Thyroid gland (tissue), 4 donors: ENCODE measurements at regions not wholly inside any gene's neighbourhood (a gene's known extent, or its start where the extent isn't known, plus 50 kb on each side); places are given as distances from the start of the nearest gene placed in this dataset.

Experiments used
- POLR2A ChIP-seq, 2 donors: fragments of 450-650 bp; IDR thresholded peaks; one replicate each; pipeline ENCODE4 v1.6.1; 2017; ENCODE audit warnings: antibody characterized with exemption in 2 of 2, mild to moderate bottlenecking in 2 of 2, moderate library complexity in 1 of 2
- TF ChIP-seq, protein P1 (sequence below), 6 experiments: fragments of 200-600 bp in 3 of 6; fragments of 450-650 bp in 3 of 6; sonication (generic) in 3 of 6; IDR thresholded peaks; one replicate each; pipeline ENCODE4 v1.5.1; 2016 to 2019; ENCODE audit warnings: antibody characterized with exemption in 6 of 6, mild to moderate bottlenecking in 2 of 6, inconsistent platforms in 1 of 6, moderate library complexity in 1 of 6

DNA sequence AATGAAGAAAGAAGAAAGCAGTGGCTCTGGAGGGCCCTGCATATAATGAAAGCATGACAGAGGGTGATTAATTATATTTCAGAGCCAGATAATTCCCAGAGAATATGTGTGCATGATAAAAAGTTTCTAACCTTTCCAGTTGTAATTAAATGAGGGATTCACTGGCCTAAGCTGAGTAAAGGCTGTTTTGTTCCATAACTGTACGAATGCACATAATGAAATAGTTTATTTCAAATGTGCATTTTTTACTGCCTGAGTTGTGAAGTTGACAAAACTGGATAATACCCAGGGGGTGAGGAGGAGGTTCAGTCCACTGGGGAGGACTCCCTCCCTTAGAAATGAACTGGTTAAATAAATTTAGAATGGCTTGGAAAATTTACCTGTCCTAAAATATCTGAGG lies 616.4 kb downstream of the TAFA4 start:
- TF ChIP-seq, protein P1, sequence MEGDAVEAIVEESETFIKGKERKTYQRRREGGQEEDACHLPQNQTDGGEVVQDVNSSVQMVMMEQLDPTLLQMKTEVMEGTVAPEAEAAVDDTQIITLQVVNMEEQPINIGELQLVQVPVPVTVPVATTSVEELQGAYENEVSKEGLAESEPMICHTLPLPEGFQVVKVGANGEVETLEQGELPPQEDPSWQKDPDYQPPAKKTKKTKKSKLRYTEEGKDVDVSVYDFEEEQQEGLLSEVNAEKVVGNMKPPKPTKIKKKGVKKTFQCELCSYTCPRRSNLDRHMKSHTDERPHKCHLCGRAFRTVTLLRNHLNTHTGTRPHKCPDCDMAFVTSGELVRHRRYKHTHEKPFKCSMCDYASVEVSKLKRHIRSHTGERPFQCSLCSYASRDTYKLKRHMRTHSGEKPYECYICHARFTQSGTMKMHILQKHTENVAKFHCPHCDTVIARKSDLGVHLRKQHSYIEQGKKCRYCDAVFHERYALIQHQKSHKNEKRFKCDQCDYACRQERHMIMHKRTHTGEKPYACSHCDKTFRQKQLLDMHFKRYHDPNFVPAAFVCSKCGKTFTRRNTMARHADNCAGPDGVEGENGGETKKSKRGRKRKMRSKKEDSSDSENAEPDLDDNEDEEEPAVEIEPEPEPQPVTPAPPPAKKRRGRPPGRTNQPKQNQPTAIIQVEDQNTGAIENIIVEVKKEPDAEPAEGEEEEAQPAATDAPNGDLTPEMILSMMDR (IDR thresholded peaks at IDR 0.05): no peak
- TF ChIP-seq POLR2A (IDR thresholded peaks at IDR 0.05): no peak
